HG02973 (cell line): ENCODE measurements at regions not wholly inside any gene's neighbourhood (a gene's known extent, or its start where the extent isn't known, plus 50 kb on each side); places are given as distances from the start of the nearest gene placed in this dataset.
"Not testable (repeated sequence)": the region's sequence is repeated elsewhere in the genome, so short reads cannot be mapped to it uniquely, and the experiment has no call there.

Experiments used
- ATAC-seq: cut with Tn5 transposase; IDR thresholded peaks from one replicate; pipeline ENCODE4 v1.9.1; 2021; ENCODE audit warnings: moderate library complexity; ENCODE audit not compliant: unreplicated experiment

DNA sequence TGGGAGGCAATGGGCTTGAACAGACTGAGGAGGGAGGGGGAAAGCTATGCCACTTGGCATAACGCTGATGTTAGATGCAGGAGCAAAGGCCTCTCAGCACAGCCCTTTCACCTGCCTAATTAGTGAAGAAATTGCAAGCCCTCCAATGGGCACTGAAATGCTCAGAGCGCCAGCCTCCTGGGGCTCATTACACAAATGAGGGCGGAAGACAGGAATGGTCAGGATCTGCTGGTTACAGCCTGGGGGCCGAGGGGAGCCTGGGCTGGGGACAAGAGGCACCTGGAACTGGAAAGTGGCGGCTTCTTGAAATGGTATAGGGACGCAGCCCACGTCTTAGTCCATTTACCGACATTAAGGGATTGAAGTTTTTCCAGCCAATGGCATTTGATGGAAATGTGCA lies 50.2 kb upstream of the PLET1 start:
- no peak for ATAC-seq

DNA sequence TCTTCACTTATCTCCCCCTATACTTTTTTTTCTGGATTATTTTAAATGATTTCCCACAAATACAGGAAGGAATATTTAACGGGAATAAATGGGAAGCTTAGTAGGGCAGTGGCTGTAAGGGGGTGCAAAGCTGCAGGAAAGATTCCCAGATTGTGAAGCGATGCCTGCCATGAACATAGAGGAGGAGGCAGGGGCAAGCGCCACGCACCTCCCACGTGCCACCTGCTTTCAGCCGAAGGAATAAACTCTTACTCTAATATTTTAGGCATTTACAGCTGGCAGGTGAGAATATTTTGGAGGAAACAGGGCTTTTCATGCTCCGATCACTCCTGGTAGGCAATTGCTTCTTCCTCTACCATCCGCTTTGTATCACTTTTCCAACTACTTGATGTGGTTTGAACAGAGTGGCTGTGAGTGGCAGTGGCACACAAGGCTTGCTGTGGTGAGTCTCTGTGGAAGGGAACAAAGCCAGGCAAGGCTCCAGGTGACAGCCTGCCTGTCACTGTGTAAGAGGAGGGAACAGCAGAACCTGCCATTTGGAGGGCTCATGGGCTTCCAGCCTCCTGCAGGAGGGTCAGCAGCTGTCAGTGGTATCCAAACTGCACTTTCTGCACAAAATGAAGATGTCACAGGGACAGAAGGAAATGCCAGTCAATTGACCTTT lies 54.5 kb upstream of the PLET1 start:
- ATAC-seq, result no peak

DNA sequence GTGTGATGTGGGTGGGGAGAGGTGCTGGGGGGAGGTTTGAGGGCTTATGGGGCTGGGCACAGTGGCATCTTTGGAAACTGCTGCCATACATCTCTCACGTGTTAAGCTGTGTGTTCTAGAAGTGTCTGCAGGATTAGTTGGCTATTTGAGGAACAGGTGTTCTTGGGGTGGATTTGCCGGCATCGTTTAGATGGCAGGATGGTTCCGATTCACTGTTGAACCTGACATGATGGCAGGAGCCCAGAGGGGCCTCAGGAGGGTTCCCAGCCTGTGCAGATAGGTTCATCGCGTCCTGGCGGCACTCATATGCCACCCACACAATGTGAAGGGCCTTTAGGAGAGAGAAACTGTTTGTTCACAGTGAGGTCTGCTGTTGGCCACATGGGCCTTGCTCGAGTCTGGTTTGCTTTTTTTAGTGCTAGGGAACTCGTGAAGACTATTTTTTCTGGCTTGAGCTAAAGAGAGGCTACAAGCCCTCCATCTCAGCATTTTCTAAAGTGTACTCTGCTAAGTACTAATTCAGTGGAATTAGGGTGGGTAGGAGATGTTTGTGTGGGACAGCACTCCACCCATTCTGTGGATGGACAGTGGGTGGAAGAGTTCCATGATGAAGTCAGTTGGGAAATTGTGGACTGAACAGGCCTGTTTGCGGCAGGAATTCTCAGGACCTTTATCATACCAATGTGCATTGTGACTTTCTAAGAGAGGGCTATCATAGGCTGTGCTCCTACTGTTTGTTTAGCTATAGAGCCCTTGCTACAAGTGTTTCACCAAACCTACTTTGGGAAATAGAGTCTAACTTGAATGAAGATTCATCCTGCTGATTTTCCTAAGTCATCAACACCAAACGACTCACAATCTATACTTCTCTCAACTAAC lies 55.4 kb upstream of the PLET1 start:
- no peak for ATAC-seq

DNA sequence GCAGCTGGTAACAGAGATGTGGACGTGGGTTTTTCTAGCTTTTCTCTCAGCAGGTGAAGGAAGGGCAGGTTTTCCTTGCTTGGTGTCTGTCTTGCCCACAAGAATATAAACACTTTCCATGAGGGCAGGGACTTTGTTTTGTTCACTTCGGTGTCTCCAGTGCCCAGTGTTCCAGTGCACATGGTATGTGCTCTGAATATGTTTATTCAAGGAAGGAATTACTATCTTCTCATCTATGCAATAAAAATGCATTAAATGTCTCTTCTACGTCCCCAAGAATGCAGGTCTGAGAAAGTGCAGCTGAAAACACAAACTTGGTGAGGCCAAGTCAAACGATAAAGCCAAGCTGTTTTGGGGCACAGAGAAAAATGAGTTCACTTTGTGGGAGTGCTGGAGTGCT lies 56.3 kb upstream of the PLET1 start:
- no peak for ATAC-seq

DNA sequence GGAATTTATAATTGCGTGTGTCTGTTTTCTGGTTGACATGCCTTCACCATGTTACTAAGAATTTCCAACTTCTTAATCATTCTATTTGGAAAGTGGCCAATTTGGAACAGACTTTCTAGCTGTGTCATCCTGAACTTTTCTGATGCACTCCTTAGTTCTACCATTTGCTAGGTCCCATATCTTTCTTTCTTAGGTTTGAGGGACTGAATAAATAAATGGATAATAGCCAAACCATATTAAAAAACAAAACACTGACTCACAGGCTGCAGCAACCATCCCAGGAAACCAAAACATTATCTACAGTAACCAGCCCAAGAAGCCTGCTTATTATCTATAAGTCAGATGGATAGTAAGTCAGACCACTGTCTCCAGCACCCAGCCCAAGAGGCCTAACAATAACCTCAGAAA lies 57.5 kb upstream of the PLET1 start:
- no peak for ATAC-seq

DNA sequence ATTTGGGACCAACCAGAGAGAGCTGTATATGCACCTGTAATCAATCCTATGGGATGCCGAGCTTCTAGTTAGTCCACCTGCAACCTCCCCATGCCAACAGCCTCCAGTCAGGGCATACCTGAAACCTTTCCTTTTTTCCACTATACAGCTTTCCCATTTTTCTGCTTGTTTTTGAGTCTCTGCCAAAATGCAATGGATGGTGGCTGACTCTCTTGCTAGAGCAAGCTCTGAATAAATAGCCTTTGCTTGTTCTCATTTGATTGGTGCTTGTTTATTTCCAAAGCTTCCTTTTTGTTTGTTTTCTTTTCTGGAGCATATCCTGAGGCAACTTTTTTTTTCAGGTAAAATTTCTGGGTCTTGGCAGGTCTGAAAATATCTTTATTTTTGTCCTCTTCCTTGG lies 58.0 kb upstream of the PLET1 start:
- ATAC-seq, result no peak

DNA sequence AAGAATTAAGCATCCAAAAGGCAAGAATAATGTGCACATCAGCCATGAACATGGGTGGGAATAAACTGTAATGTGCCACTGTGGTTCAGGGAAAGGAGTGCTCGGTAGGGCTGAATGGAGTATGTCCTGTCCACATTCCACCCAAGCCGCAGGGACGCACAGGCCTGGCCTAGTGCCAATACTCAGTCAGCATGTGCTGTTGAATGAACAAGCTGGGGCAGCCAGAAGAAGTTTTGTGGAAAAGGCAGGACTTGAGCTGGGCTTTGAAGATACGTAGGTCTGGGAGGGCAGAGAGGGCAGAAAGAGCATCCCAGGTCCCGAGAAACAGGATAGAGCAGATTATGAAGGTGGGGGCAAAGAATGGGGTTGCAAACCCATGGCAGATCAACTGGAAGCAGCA lies 60.0 kb upstream of the PLET1 start:
- no peak for ATAC-seq

DNA sequence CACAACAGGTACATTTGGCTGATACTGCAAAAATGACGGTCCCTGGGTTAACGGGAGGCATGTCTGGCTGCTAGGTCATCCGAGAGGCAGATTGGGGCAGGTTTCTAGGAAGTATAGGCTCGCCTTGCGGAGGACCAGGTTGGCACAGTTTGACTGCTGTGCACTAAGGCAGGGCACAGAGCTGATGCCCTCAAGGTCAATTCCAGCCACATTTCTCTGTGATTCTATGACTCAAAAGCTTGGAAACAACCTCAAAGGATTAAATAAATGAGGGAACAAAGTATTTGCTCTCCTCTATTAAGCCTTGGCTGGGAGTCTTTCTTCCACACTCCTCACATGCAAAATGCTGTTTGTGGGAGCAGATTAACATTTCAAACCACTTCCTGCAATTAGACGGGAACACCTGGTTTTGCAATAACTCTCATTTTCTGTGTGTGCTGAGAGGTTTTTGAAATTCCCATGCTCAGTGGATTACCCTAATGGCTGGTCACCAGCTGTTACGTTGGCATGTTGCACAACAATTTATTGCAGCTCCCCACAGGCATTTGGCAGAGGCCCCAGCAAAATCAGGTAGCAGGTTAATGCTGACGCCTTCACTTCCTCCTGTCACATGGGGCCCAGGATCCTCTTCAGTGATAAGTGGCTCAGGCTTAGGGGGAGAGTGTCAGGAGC lies 61.0 kb upstream of the PLET1 start:
- no peak for ATAC-seq

DNA sequence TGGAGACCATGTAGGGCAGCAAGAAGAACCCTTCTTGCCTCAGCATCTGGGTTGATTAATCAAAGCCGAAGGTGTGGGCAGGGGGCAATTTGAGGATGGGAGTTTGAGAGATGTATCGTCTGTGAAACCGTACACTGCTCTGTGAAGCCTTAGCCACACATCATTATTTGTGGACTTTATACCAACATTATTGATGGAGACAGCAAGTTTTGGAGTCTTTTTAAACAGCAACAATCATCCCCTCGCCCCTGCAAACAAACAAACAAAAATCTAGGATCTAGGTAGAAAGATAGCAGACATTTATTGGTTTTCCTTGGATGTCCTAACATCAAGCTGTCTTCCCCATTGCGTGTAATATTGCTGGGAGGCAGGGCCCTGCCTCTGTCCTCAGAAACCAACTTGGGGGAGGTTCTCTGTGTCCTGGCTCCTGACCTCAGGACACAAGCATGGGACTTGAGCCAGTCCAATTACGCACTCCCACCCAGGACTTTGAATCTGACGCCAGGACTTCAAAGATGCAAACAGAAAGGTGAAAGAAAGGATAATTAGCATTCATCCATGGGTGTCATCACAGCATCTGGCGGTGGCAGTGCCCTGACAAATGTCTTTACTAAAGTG lies 61.6 kb upstream of the PLET1 start:
- no peak for ATAC-seq

DNA sequence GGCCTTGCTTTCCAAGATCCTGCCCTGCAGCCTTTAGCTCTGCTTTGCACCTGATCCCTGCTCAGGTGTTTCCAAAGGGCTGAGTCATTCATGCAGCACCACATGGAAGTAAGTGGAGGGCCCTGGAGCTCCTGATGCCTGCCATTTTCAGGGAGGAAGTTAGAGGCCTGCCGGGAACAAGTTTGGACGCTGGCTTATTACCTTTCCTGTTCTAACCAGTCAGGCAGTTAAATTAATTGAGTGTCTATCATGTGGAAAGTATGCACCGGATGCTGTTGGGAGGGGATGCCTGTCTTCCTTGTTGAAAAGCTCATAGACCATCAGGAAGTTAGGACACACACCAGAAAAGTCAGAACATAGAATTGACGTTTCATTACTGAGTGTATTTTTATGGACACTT lies 73.7 kb upstream of the PLET1 start:
- no peak for ATAC-seq

DNA sequence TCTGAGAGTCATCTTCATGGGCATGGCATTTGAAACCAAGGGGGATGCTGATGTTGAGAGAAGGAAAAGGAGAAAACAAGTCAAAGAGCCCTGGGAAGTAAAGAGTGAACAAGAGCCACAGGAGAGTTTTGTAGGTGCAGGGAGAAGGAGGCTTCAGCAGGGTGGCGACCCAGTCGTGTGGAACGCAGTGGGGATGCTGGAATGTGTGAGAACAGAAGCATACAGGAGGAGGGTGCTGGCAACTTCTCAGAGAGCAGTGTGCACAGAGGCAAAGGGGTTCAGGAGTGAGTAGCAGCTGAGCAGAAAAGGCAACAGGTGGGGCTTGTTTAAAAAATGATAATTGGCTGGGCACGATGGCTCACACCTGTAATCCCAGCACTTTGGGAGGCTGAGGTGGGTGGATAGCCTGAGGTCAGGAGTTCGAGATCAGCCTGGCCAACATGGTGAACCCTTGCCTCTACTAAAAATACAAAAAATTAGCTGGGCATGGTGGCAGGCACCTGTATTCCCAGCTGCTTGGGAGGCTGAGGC lies 75.8 kb upstream of the PLET1 start:
- no peak for ATAC-seq

DNA sequence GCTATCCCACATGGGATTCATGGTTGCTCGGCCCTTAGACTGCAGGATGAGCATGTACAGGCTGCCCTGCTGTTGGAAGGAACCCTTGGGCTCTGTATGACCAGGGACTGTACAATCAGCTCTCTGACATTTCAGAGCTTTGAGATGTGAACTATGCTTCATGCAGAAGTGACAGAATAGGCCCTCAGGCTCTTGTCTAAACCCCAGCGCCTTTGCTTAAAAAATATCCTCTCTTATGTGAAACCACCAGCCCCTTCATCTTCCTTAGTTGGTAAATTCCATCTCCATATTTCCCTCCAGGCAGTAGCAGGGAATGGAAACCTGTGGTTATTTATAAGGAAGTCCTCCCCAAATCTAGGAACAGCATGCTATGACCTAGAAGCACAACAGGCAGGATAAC lies 78.9 kb upstream of the PLET1 start:
- no peak for ATAC-seq

DNA sequence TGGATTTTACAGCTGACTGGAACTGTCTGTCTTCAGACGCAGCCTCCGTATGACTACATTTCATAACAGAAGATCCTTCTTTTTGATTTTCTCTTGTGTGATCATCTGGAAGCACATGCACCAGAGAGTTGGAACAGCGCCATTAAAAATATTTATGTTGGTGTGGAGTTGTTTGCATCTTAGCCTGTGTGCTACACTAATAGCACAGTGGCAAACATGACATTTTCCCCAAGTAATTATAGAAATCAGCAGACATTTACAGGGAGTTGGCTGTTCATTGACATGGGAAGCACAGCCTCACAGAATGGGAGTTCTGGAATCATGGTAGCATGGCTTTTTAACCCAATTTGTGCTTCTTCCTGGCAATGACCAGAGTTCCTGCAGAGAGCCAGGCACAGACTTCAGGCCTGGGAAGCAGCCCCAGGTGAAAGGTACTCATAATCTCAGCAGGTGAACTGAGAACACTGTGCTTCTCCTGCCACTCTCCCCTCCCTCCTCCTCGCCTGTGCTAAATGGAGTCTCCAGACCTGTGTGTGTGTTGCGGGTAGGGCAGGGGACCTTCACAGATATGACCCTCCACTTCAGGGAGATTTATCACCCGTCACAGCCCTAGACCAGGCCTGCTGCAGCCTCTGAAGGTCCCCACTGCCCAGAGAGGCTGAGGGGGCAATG lies 82.8 kb upstream of the PLET1 start:
- no peak for ATAC-seq

DNA sequence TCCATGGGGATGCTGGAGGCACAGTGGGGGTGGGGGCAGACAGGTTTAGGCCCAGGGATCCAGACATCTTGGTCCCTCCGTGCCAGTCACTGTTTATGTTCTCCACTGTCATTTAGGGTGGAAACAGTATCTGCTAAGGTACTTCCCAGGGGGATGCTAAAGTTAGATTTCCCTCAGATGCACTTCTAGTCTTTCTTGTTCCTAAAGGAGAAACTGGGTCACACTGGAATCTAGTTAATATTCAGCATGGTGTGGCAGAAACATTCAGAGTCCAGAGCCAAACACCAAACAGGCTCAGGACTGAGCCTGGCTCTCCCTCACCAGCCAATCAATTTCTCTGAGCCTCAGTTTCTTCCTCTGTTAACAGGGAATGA lies 83.4 kb upstream of the PLET1 start:
- no peak for ATAC-seq

DNA sequence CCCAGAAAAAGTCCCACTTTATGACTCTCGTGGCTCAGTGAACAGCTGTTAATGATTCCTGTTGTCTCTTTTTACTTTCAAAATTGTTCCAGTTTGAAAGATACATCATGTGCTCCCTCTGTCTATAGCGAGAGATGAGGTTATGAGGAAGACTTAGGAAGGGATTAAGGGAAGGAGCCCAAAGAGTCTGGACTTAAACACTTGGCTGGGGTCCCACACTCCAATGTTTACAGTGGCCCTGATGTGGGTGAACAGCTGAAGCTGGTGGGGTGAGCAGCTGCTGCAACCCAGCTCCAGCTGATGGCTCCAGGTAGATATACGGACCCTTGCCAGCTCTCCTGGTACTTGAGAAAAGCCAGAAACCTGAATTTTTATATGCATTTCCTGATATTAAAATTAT lies 84.5 kb upstream of the PLET1 start:
- no peak for ATAC-seq

DNA sequence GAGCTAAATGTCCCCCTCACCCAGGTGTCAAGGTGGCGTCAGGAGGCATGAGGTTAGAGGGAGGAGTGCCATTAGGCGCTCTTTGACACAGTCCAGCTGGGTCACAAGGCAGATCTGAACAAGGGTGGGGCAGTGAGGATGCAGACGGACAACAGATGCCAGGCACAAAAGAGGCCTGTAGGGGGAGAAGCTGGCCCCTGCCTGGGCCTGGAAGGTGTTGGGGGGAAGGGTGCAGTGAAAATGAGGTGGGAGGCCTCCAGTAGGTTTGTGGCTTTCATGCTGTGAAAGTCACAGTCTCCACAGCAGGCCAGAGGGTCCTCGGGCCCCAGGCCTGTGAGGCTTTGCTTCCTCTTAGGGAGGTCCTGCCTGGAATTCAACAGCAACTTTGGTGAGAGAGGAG lies 85.0 kb upstream of the PLET1 start:
- ATAC-seq, result no peak

DNA sequence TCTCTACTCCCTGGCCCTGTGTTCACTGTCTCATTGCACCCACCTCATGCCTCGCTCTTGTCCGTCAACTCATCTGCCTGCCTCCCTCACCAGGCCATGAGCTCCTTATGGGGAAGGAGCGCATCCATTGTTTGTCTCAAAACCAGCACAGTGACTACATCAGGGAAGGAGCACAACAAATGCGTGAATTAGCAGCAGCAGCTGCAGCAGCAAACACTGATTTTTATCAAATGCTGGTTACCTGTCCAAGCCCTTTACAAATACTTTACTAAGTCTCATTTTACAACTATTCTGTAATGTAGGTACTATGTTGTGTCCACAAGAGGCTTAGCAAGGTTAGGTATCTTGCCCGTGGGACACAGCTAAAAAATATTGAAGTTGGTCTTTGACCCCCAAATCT lies 85.9 kb upstream of the PLET1 start:
- no peak for ATAC-seq

DNA sequence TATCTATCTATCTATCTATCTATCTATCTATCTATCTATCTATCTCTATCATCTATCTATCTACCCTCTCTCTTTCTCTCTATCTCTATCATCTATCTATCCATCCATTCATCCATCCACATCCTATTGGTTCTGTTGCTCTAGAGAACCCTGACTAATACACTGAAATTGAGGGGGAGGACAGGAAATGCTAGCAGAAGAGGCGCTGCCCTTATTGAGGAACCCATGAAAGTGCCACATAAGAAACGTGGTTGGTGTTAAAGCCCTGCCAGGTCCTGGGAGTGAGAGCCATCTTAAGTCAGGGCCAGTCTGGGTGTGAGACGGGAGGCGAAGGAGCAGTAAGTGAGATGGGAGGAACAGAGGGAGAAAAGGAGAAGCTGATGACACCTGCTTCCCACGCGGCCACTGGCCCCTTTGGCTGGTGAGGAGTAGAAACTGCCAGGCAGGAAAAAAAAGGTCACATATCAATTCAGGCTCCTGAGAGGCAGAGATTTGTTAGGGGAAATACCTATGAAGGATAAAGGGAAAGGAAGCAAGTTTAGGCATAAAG lies 87.9 kb upstream of the PLET1 start:
- ATAC-seq, result no peak

DNA sequence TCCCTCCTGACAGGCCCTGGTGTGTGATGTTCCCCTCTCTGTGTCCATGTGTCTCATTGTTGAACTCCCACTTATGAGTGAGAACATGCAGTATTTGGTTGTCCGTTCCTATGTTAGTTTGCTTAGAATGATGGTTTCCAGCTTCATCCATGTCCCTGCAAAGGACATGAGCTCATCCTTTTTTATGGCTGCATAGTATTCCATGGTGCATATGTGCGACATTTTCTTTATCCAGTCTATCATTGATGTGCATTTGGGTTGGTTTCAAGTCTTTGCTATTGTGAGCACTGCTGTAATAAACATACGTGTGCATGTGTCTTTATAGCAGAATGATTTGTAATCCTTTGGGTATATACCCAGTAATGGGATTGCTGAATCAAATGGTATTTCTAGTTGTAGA lies 90.8 kb upstream of the PLET1 start:
- ATAC-seq, result not testable (repeated sequence)

DNA sequence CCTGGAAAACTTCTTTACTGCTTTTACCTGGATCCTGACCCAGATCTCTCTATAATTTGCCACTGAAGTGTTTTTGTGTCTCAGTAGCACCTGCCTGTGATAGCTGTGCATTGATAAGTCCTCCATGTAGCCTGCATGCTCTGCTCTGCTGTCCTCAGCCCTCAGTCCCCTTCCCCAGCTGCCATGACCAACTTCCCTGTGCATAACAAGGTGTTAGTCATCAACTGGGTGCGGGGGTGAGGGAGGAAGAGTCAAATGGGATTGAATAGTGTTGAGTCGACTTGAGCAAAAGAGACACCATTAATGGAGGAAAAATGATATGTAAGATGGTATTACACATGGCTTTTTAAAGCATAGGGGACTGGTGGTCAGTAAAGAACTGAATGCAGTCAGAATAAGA lies 92.2 kb upstream of the PLET1 start:
- no peak for ATAC-seq

DNA sequence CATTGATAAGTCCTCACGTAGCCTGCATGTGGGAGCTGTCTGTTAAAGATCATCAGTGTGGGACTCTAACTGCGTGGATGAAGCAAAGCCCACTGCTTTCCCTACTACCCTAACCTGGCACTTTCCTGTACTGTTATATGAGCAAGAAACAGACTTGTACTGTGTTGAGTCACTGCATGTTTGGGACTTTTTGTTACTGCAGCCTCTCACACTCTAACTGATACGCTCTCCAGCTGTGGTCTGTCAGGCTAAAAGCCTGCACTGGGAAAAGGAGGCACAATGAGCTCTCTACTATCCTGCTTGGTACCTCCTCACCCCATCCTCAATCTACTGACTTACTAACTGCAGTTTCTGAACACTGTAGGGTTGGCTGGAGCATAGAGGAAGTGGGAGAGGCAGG lies 93.7 kb upstream of the PLET1 start:
- no peak for ATAC-seq
